ENCODE measurements at regions not wholly inside any gene's neighbourhood (a gene's known extent, or its start where the extent isn't known, plus 50 kb on each side); places are given as distances from the start of the nearest gene placed in this dataset.

- Histone ChIP-seq H3K9me3 (ENCODE audit: low read depth, low read length, poor library complexity, severe bottlenecking) (no peaks in the 10 kb centered on the region), H3K27me3 (replicated peaks; ENCODE audit: insufficient read depth, low read depth, low read length, poor library complexity) (no peaks in the 10 kb centered on the region), H3K4me3 (ENCODE audit: low read depth, low read length, poor library complexity, severe bottlenecking) (no peak overlapping the region), H3K27ac (ENCODE audit: low read depth, low read length, poor library complexity, severe bottlenecking) (no peak overlapping the region), H3K4me1 (ENCODE audit: insufficient read depth, low read length, poor library complexity, severe bottlenecking) (no peaks in the 10 kb centered on the region), H3K36me3 (ENCODE audit: insufficient read depth, low read length, poor library complexity, severe bottlenecking) (no peaks in the 10 kb centered on the region)
- DNase-seq (ENCODE audit: low spot score) = no peak
- intact Hi-C loops (cut with micrococcal nuclease; ENCODE audit: unreplicated experiment) = no loop called here
- TF ChIP-seq CTCF (conservative IDR thresholded peaks at IDR 0.05; ENCODE audit: low read depth, low read length) (no peak), EZH2 (IDR thresholded peaks at IDR 0.05; ENCODE audit: borderline replicate concordance, low read depth, low read length, poor library complexity, severe bottlenecking) (no peak)
- ChIA-PET CTCF (no interaction called here), POLR2A (ENCODE audit: low non-redundant PET) (no interaction called here)
- BruUV-seq (replicated peaks) = no TSS peak
Observed at GRCh38 chr5:82387001-82387818, 109.1 kb upstream of the RPS23 start.

- ChIA-PET POLR2A (ENCODE audit: low non-redundant PET) (no interaction called here), CTCF (no interaction called here)
- no peak overlapping the region for H3K27ac ChIP-seq (ENCODE audit: low read depth, low read length, poor library complexity, severe bottlenecking)
- H3K4me1 ChIP-seq (ENCODE audit: insufficient read depth, low read length, poor library complexity, severe bottlenecking) = no peaks in the 10 kb centered on the region
- BruUV-seq (replicated peaks) = no TSS peak
- no peaks in the 10 kb centered on the region for H3K9me3 ChIP-seq (ENCODE audit: low read depth, low read length, poor library complexity, severe bottlenecking)
- H3K4me3 ChIP-seq (ENCODE audit: low read depth, low read length, poor library complexity, severe bottlenecking) = no peak overlapping the region
- DNase-seq (ENCODE audit: low spot score) = no peak
- no peaks in the 10 kb centered on the region for H3K36me3 ChIP-seq (ENCODE audit: insufficient read depth, low read length, poor library complexity, severe bottlenecking)
- intact Hi-C loops (cut with micrococcal nuclease; ENCODE audit: unreplicated experiment) = no loop called here
- H3K27me3 ChIP-seq (replicated peaks; ENCODE audit: insufficient read depth, low read depth, low read length, poor library complexity) = no peaks in the 10 kb centered on the region
- TF ChIP-seq CTCF (conservative IDR thresholded peaks at IDR 0.05; ENCODE audit: low read depth, low read length) (no peak), EZH2 (IDR thresholded peaks at IDR 0.05; ENCODE audit: borderline replicate concordance, low read depth, low read length, poor library complexity, severe bottlenecking) (no peak)
Observed at GRCh38 chr5:82386576-82386975, 108.4 kb upstream of the RPS23 start.

GRCh38 chr5:82384034-82384750 is 106.0 kb upstream of the RPS23 start:
- H3K4me3 ChIP-seq (ENCODE audit: low read depth, low read length, poor library complexity, severe bottlenecking) = no peak overlapping the region
- H3K36me3 ChIP-seq (ENCODE audit: insufficient read depth, low read length, poor library complexity, severe bottlenecking) = no peaks in the 10 kb centered on the region
- H3K27ac ChIP-seq (ENCODE audit: low read depth, low read length, poor library complexity, severe bottlenecking) = no peak overlapping the region
- H3K27me3 ChIP-seq (replicated peaks; ENCODE audit: insufficient read depth, low read depth, low read length, poor library complexity) = no peaks in the 10 kb centered on the region
- no peak for TF ChIP-seq EZH2 (IDR thresholded peaks at IDR 0.05; ENCODE audit: borderline replicate concordance, low read depth, low read length, poor library complexity, severe bottlenecking)
- no peak for TF ChIP-seq CTCF (conservative IDR thresholded peaks at IDR 0.05; ENCODE audit: low read depth, low read length)
- ChIA-PET CTCF (interaction anchor here (0.6 kb wide), 1 partner anchor 1211 kb away, joined by 3 read pairs; no protein-coding TSS in a partner anchor), POLR2A (ENCODE audit: low non-redundant PET) (no interaction called here)
- no TSS peak for BruUV-seq (replicated peaks)
- H3K4me1 ChIP-seq (ENCODE audit: insufficient read depth, low read length, poor library complexity, severe bottlenecking) = no peaks in the 10 kb centered on the region
- no peak for DNase-seq (ENCODE audit: low spot score)
- no peaks in the 10 kb centered on the region for H3K9me3 ChIP-seq (ENCODE audit: low read depth, low read length, poor library complexity, severe bottlenecking)
- intact Hi-C loops (cut with micrococcal nuclease; ENCODE audit: unreplicated experiment) = no loop called here

Data from A673 (cell line).